ENCODE measurements at regions not wholly inside any gene's neighbourhood (a gene's known extent, or its start where the extent isn't known, plus 50 kb on each side); places are given as distances from the start of the nearest gene placed in this dataset.

DNA sequence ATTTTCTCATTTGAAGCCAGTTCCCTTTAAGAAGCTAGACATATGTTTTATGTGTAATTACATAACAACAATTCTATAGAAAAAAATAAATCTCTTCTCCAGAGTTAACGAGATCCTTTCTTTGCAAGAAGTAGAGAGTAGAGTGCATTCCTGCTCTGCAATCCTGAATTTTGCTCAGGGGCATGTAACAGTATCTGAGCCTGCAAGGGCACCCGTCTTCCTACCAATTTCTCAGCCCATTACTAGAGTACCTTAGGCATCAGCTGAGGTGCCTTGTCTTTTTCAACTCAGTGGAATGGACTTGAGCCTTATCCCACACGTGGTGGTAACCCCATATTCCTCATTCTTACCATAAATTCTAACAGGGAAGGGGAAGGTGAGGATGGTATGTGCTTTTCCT, 205.9 kb downstream of the IKZF2 start:
- no peak for DNase-seq

GRCh38 chr2:212943351-212943750, 208.1 kb downstream of the IKZF2 start:
- DNase-seq = no peak

DNA sequence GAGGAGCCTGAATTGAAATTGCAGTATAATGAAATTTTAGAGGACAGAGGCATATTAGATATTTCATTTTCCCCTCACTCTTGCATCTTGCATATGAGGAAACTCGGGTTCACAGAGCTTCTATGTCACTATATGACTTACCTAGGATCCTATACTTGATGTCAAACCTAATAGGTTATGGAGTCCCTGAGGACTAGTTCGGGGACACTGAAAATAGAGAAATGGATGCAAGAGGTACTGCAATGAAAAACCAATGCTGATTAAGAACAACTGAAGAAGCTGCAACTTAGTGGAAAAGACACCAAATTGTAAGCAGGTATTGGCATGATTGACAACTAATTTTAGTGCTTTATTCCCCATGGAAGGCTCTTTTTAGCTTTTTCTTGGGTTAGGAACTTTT, 210.1 kb downstream of the IKZF2 start:
- no peak for DNase-seq

- DNase-seq = peak; percentile 90
These were observed 210.6 kb downstream of the IKZF2 start for GRCh38 chr2:212940816-212941215.

GRCh38 chr2:212939777-212940531, 211.5 kb downstream of the IKZF2 start:
- peak; percentile 88 for DNase-seq

DNA sequence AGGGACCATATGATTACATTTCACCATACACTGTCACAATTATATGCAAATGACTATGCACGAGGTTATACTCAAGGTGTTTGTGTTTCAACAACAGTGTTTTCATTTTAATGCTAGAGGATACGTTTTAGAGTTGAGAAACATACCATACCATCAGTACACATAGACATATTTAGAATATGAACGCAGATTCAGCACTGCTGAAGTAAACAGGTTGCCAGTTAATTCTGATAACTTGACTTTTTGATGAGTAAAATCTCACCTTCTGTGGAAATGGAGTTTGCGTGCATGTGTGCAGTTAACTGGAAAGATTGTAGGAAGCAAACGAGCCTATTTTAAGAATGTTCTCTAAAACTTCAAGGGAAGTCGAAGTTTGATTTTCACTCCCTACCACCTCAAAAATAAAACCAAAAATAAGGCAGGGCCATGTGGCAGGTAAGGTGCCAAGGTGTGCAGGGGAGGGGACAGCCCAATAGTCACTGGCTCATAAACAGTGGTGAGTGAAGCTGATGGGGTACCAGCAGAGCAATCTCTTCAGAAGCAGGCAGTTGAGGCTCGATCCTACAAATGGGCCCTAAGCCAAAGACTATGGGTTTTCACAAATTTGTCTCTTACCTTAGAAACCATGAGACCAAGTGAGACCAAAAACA, 213.1 kb downstream of the IKZF2 start:
- DNase-seq = no peak

DNA sequence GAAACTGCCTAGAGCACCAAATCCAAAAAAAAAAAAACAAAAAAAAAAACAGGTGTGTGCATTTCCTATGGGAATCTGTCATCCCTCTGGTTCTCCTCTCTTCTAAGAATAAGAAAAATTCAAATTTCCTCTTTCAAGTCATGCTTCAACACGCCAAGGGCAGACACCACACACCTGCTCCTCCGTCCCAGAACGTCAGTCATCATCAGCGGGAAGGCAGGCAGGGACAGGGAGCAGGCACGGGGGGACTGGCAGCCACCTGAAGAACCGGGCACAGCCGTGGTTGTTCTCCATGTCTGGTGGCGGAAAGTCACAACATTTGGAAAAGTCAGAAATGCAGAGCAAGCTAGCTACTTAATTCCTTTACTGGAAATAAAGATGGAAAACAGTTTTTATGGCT, 214.8 kb downstream of the IKZF2 start:
- DNase-seq = no peak

DNA sequence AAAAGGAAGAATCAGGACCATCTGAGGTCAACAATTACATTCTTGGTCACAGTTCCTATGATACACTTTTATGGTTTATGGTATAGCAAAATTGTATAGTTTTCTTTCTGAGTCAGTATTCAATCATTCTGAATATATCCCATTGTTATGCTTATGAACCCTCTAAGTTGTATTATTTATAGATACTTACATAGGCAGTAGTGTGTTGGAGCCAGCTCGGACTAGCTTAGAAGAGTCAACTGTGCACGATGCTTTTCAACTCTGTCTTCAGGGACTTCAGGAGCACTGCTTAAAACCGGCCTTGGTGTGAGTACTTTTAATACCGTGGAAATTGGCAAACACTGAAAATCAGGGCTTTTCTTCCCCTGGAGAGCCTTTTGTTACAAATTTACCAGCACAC, 215.7 kb downstream of the IKZF2 start:
- DNase-seq = no peak

GRCh38 chr2:212931271-212931670, 220.1 kb downstream of the IKZF2 start:
- no peak for DNase-seq

DNA sequence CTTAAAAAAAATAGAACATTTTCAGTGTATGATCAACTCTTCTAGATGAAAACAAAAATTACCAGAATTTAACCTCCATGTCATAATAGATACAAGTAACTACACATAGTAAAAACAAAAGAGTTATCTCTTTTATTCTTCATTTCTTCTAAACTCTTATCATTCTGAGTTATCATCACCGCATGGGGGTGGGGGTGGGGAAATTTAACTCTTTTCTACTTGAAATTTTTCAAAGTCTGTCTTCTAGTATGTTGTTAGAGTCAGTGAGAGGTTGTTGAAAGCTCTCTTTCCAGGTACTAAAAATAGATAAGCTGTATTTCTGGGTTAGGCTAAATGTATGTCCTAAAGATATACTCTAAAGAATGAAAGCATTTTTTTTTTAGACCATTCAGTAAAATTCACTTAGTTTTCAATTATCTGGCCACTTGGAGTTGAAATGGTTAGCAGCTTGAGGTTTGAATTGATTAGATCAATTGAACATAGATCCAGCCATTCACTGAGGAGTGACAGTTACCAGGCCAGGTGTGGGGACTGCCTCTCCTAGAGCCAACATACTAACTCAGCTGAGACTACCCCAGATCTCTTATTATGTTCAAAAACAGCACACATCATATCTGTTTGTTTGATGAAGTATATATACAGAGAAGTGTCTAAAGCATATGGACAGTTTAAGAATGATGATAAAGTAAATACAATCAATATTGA, 220.7 kb downstream of the IKZF2 start:
- DNase-seq = no peak

GRCh38 chr2:212929971-212930370, 221.4 kb downstream of the IKZF2 start:
- DNase-seq = no peak

GRCh38 chr2:212929116-212929515, 222.3 kb downstream of the IKZF2 start:
- no peak for DNase-seq

GRCh38 chr2:212928681-212929080, 222.7 kb downstream of the IKZF2 start:
- no peak for DNase-seq

- no peak for DNase-seq
These were observed 224.5 kb downstream of the IKZF2 start for GRCh38 chr2:212926940-212927339.

GRCh38 chr2:212923393-212923792, 228.0 kb downstream of the IKZF2 start:
- DNase-seq = no peak

GRCh38 chr2:212922701-212923100, 228.7 kb downstream of the IKZF2 start:
- no peak for DNase-seq

GRCh38 chr2:212921711-212922110, 229.7 kb downstream of the IKZF2 start:
- no peak for DNase-seq

DNA sequence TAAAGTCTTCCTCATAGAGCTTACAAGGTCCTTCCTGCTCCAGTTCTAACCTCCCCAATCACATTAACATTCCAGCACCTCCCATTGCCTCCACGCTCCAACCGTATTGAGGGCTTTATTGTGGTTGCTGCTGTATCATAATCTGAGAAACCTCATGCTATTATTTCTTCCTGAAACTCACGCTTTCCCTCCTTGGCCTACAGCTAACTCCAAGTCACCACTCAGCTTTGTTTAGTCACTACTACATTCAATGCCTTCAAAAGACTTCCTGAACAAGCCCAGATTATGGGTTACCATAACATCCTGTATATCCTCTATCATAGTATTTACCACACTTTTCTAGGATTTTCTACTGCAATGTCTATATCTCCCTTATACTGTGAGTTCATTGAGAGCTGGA, 230.4 kb downstream of the IKZF2 start:
- DNase-seq = no peak

DNA sequence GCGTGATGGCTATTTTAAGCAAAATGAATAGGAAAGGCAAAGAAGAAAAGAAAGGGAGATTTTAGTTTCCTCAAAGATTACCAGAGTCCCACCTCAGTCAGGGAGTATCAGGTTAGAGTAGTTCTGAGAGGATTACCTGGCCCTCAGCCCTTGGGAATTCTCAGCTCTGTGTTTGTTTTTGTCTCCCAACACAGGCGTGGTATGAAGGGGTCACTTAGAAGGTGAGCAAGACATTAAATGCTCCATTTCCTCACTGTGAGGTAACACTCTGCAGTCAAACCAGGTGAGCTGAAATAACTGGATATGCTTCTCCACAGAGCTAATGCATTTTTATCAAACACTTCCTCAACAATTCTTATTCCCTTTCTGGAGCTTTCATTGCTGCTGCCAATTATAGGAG, 232.2 kb downstream of the IKZF2 start:
- DNase-seq = peak; percentile 25

- no peak for DNase-seq
These were observed 233.1 kb downstream of the IKZF2 start for GRCh38 chr2:212918336-212918735.

GRCh38 chr2:212915121-212915782, 236.2 kb downstream of the IKZF2 start:
- no peak for DNase-seq

DNA sequence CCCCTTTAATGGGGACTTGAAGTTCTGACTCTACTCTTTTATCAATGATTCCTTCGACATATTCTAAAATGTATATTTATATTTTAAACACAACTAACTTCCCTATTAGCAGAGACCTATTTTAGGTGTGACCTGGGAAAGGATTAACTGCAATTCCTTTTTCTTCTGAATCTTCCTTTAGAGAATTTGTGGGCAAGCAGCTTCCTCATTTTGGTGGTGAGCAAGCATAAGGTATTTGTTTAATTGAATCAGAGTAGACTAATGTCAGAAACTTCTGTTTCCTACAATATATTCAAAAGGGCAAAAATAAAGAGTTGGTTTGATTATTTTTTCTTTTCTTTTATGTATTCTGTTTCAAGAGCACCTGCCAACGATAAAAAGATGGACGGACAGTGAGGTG, 237.0 kb downstream of the IKZF2 start:
- DNase-seq = no peak

DNA sequence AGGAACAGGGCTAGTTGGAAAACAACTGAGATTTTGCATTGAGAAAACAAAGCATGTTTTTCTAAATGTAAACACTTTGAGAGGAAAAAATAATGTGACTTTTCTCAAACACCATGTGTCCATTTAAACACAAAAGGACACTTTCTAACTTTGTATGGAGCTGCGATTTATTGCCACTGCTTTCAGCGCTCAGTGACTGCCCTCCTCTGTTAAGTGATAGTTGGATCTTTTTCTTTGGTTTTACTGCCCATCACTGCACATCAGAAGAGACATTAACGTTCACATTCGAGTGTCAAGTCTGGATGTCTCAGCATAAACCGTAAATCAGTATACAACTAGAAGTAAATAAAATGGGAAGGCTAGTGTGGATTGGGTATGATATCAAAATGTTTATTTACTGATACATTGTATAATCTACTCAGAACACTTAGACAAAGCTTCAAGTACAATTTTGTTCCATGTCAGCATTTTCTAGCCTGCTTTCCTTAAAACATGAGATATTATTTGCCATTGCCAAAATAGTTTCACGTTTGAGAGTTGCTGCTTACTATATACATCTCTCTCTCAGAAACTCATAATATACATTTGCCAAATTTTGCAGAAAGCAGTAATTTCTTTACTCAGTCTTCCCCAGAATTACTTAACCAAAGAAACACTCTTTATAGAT, 237.6 kb downstream of the IKZF2 start:
- DNase-seq = no peak
